ENCODE measurements at regions not wholly inside any gene's neighbourhood (a gene's known extent, or its start where the extent isn't known, plus 50 kb on each side); places are given as distances from the start of the nearest gene placed in this dataset.

- DNase-seq = no peak
These were observed 64.3 kb downstream of the MRPL14 start for GRCh38 chr6:44062771-44063560.

GRCh38 chr6:44062105-44062770 is 65.0 kb downstream of the MRPL14 start:
- DNase-seq = no peak

GRCh38 chr6:44061375-44062104 is 65.7 kb downstream of the MRPL14 start:
- no peak for DNase-seq

GRCh38 chr6:44060612-44061374 is 66.5 kb downstream of the MRPL14 start:
- no peak for DNase-seq

GRCh38 chr6:44059359-44060346 is 67.6 kb downstream of the MRPL14 start:
- DNase-seq = no peak

GRCh38 chr6:44058617-44059358 is 68.5 kb downstream of the MRPL14 start:
- DNase-seq = peak; percentile 32

GRCh38 chr6:44057931-44058616 is 69.2 kb downstream of the MRPL14 start:
- no peak for DNase-seq

- DNase-seq = no peak
These were observed 69.9 kb downstream of the MRPL14 start for GRCh38 chr6:44057238-44057930.

GRCh38 chr6:44056392-44057237 is 70.6 kb downstream of the MRPL14 start:
- DNase-seq = no peak

- DNase-seq = no peak
These were observed 72.3 kb downstream of the MRPL14 start for GRCh38 chr6:44054721-44055559.

GRCh38 chr6:44053760-44054556 is 73.3 kb downstream of the MRPL14 start:
- DNase-seq = no peak

GRCh38 chr6:44053106-44053756 is 74.0 kb downstream of the MRPL14 start:
- DNase-seq = no peak

- no peak for DNase-seq
These were observed 74.7 kb downstream of the MRPL14 start for GRCh38 chr6:44052419-44053023.

GRCh38 chr6:44051515-44051914 is 75.7 kb downstream of the MRPL14 start:
- no peak for DNase-seq

- no peak for DNase-seq
These were observed 76.3 kb downstream of the MRPL14 start for GRCh38 chr6:44050872-44051505.

Data from CD4-positive, alpha-beta T cell treated with Interleukin-17A for 1 hour (primary cell).